Small intestine (tissue), 7 donors: ENCODE measurements at regions not wholly inside any gene's neighbourhood (a gene's known extent, or its start where the extent isn't known, plus 50 kb on each side); places are given as distances from the start of the nearest gene placed in this dataset.

ENCODE experiments used
- DNase-seq, 2 donors: peaks; one replicate each; pipeline versions ENCODE4 v3.0.0 to v3.0.0-alpha.2; 2013
- FAIRE-seq: peaks from 2 replicates; lab custom pipeline; 2012; peaks lifted over from hg19 to GRCh38; lab: Jason Lieb, UNC
- H3K27ac ChIP-seq, 3 donors: one replicate each; pipeline ENCODE4 v1.5.1; 2013; ENCODE audit warnings: low read length in 2 of 3, mild to moderate bottlenecking in 2 of 3, control low read depth in 1 of 3, inconsistent platforms in 1 of 3, low read depth in 1 of 3, moderate library complexity in 1 of 3
- H3K27me3 ChIP-seq, 3 donors: one replicate each; pipeline ENCODE4 v1.6.1; 2013; ENCODE audit warnings: low read length in 3 of 3, inconsistent platforms in 1 of 3; ENCODE audit not compliant: control insufficient read depth in 3 of 3, insufficient read depth in 3 of 3
- H3K36me3 ChIP-seq, 3 donors: one replicate each; pipeline ENCODE4 v1.6.1; 2013; ENCODE audit warnings: low read length in 3 of 3, inconsistent platforms in 1 of 3, low read depth in 1 of 3, mild to moderate bottlenecking in 1 of 3, moderate library complexity in 1 of 3; ENCODE audit not compliant: control insufficient read depth in 3 of 3, insufficient read depth in 2 of 3
- H3K4me1 ChIP-seq, 3 donors: one replicate each; pipeline ENCODE4 v1.6.1; 2013; ENCODE audit warnings: low read length in 2 of 3, inconsistent platforms in 1 of 3, low read depth in 1 of 3, mild to moderate bottlenecking in 1 of 3, moderate library complexity in 1 of 3; ENCODE audit not compliant: control insufficient read depth in 3 of 3, insufficient read depth in 2 of 3
- H3K4me3 ChIP-seq, 3 donors: one replicate each; pipeline ENCODE4 v1.5.1; 2013; ENCODE audit warnings: low read length in 3 of 3, control low read depth in 1 of 3, inconsistent platforms in 1 of 3, low read depth in 1 of 3, mild to moderate bottlenecking in 1 of 3, moderate library complexity in 1 of 3
- H3K9me3 ChIP-seq, 2 donors: one replicate each; pipeline ENCODE4 v1.6.1; 2013; ENCODE audit warnings: low read depth in 1 of 2, low read length in 1 of 2; ENCODE audit not compliant: control insufficient read depth in 2 of 2, insufficient read depth in 1 of 2
- WGBS, 3 donors: extraction: QIAGEN DNeasy Blood & Tissue Kit; methylation state at CpG; one replicate each; pipeline ENCODE4 v1.1.7; 2013; 5-methylcytosine and 5-hydroxymethylcytosine counted together
- donor health status: healthy with polysubstance abuse.
- donor health status: control.
- donor health status: control.
- donor health status: Bipolar disorder and iron deficiency.
- donor health status: healthy.

DNA sequence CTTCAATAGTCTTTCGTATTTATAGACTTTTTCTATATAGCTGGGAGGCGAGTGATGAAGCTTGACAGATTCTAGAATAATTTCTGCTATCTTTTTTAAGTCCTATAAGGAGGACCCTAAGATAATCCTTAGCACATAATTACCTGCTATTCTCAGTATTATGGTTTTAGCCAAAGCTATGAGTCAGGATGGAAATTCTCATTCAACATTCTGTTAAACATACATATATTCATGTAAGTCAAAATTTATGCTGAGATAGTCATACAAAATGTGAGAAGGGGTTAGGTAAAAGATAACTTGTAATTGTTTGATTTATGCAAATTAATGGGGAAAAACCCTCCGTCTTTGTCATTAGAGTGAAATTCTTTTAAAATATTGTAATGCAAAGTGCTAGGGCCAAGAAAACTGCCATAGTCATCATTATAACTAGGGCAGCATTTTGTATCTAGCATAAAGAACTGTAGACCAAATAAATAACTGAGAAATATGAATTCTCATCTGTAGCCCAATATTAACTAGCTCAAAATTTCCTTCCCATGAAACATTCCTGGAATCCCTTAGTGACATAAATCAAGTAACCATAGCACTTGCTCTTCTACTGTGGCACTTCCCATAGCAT lies 118.5 kb downstream of the MRPS30 start:
- Histone ChIP-seq H3K9me3 (no peaks in the 10 kb centered on the region), H3K36me3 (no peaks in the 10 kb centered on the region), H3K4me1 (no peaks in the 10 kb centered on the region), H3K27ac (no peak overlapping the region), H3K27me3 (no peaks in the 10 kb centered on the region), H3K4me3 (no peak overlapping the region)
- WGBS, 3 donors, result 76 to 80% (median 77%) methylated on average over 3 of the region's 3 CpGs
- FAIRE-seq (no peak), DNase-seq (no peak)

DNA sequence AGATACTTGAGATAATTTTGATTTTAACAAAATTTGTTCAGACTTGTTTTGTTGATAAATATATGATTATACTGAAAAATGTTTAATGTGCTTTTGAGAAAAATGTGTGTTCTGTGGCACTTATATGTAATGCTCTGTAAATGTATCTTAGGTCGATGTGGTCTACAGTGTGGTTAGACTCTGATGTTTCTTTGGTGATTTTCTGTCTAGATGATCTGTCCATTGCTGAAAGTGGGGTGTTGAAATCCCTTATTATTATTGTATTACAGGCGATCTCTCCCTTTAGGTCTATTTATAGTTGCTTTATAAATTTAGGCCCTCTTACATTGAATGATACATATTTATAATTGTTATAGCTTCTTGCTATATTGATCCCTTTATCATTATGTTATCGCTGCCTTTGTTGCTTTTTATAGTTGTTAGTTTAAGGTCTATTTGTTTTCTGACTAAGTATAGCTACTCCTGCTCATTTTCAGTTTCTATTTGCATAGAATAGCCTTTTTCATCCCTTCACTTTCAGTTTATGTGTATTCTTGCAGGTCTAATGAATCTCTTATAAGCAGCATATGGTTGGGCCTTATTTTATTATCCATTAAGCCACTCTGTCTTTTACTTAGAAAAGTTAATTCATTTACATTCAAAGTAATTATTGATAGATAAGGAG lies 124.3 kb downstream of the MRPS30 start:
- Histone ChIP-seq H3K27ac (no peak overlapping the region), H3K9me3 (peaks cover 0 to 12% of the 10 kb centered on the region in 2 donors), H3K36me3 (no peaks in the 10 kb centered on the region), H3K4me1 (no peaks in the 10 kb centered on the region), H3K27me3 (peaks cover 0 to 2% (median 0%) of the 10 kb centered on the region in 3 donors), H3K4me3 (no peak overlapping the region)
- 50 to 72% (median 55%) methylated on average over 3 of the region's 3 CpGs for WGBS, 3 donors
- no peak for FAIRE-seq
- DNase-seq, result no peak

DNA sequence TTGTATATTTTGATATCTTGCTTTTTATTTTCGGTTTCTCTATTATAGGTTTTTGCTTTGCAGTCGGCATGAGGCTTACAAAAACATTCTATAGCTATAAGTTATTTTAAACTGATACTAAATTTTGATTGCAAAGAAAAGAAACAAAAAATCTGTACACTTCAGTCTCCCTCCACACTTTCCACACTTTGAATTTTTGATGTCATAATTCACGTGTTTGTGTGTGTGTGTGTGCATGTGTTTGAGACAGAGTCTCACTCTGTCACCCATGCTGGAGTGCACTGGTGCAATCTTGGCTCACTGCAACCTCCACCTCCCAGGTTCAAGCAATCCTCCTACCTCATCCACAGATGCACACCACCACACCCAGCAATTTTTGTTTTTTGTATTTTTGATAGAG lies 124.9 kb downstream of the MRPS30 start:
- H3K4me1 ChIP-seq, result no peaks in the 10 kb centered on the region
- H3K27me3 ChIP-seq, result peaks cover 0 to 2% (median 0%) of the 10 kb centered on the region in 3 donors
- no peak overlapping the region for H3K27ac ChIP-seq
- no peak for DNase-seq
- WGBS, 3 donors, result 52 to 71% (median 59%) methylated on average over 3 of the region's 3 CpGs
- FAIRE-seq, result no peak
- no peak overlapping the region for H3K4me3 ChIP-seq
- peaks cover 0 to 12% of the 10 kb centered on the region in 2 donors for H3K9me3 ChIP-seq
- no peaks in the 10 kb centered on the region for H3K36me3 ChIP-seq

DNA sequence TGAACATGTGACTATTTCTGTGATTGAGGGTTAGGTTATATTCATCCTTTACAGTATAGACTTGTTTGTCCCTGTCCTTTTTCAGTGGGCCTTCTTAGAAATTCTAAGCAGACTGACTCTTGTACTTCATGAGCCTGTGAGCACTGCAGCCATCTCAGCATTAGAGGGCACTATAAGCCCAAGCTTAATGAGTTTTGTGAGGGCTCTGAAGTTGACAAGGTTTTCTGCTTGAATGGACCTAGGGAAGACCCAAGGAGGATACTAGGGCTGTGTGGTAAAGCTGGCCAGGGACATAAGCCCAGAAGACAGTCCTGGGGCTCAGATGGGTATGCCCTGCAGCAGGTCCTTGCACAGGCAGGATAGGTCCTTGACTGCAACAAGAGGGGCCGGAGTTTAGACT lies 126.5 kb downstream of the MRPS30 start:
- WGBS, 3 donors, result 76 to 93% (median 88%) methylated on average over 1 of the region's 1 CpG
- H3K27me3 ChIP-seq, result peaks cover 0 to 2% (median 0%) of the 10 kb centered on the region in 3 donors
- no peak overlapping the region for H3K27ac ChIP-seq
- H3K9me3 ChIP-seq, result peaks cover 0 to 12% of the 10 kb centered on the region in 2 donors
- H3K36me3 ChIP-seq, result no peaks in the 10 kb centered on the region
- no peak overlapping the region for H3K4me3 ChIP-seq
- FAIRE-seq (no peak), DNase-seq (no peak)
- H3K4me1 ChIP-seq, result no peaks in the 10 kb centered on the region

DNA sequence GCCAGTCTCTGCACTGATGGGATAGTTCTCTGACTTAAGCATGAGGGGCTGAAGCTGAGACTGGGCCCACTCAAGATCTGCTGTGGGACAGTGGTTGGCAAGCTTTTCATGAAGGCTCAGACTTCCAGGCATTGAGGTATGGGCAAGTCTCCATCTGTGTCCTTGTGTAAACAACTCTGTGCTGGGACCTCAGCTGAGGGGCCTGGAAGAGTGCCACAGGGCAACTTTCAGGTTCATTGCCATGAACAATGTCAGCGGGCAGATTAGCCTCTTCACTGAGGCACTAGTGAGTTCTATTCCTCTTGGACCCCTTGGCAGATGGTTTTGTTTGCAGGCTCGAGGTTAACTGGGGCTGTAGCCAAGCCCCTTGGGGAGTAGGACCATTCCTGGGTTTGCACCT lies 127.1 kb downstream of the MRPS30 start:
- Histone ChIP-seq H3K9me3 (peaks cover 0 to 12% of the 10 kb centered on the region in 2 donors), H3K4me1 (no peaks in the 10 kb centered on the region), H3K27me3 (peaks cover 0 to 2% (median 0%) of the 10 kb centered on the region in 3 donors), H3K36me3 (no peaks in the 10 kb centered on the region), H3K27ac (no peak overlapping the region), H3K4me3 (no peak overlapping the region)
- DNase-seq, result no peak
- 43 to 71% (median 51%) methylated on average over 2 of the region's 2 CpGs for WGBS, 3 donors
- no peak for FAIRE-seq

DNA sequence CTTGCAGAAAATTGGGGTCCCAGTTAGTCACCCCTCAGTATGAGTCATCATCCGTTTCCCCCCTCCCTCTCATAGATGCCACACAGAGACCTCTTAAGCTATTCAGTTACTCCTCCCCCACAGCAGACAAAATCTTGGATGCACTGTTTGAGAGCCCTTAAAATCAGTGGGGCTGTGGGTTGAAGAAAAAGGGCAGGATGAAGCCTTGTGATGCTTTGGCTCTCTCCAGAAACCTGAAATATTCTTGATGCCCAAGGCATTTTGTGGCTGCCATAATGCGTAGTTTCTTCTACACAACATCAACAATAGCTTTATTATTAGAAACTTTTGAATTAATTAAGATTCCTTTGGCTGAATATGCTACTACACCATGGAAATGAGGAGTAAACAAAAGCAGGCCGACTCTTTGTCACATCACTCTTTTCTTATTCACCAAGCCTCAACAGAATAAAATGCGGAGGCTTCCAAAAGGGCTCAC lies 133.8 kb downstream of the MRPS30 start:
- Histone ChIP-seq H3K4me1 (no peaks in the 10 kb centered on the region), H3K9me3 (no peaks in the 10 kb centered on the region), H3K36me3 (no peaks in the 10 kb centered on the region), H3K27me3 (no peaks in the 10 kb centered on the region), H3K4me3 (no peak overlapping the region), H3K27ac (no peak overlapping the region)
- 53 to 64% (median 54%) methylated on average over 4 of the region's 4 CpGs for WGBS, 3 donors
- DNase-seq, result no peak
- FAIRE-seq, result no peak

DNA sequence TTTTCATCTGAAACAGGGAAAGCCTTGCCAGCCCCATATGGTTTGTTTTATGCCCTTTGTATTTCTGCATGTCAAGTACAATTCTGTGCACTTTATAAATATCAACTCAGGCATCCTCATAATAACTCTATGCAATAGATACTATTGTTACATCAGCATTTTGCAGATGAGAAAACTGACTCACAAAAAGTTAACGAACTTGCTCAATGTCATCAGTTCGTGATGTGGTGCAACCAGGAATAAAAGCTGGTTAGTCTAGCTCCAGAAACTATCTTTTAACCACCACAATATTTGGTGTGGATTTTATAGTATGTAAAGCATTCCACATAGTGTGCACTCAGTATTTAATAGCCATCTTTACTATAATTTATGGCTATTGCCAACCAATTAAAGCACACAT lies 134.9 kb downstream of the MRPS30 start:
- no peaks in the 10 kb centered on the region for H3K27me3 ChIP-seq
- H3K27ac ChIP-seq, result no peak overlapping the region
- no peak for DNase-seq
- WGBS, 3 donors, result 74 to 92% (median 89%) methylated on average over 2 of the region's 2 CpGs
- no peaks in the 10 kb centered on the region for H3K9me3 ChIP-seq
- H3K4me1 ChIP-seq, result no peaks in the 10 kb centered on the region
- FAIRE-seq, result no peak
- no peak overlapping the region for H3K4me3 ChIP-seq
- H3K36me3 ChIP-seq, result no peaks in the 10 kb centered on the region

DNA sequence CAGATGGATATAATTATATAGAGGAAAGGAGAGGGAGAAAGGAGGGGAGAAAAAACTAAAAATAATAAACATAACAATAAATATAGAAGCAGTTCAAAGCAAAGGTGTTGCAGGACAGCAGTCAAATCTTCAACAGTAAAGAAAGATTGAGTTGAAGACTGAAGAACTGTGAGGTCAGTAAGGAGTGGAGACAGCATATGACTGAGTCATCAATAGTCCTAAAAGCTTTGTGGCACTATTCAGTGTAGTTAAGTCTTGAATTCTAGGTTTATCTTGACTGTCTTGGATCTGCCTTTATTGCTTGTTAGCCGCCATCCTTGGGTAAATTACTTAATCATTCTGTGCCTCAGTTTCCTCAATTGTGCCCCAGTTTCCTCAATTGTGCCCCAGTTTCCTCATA lies 137.0 kb downstream of the MRPS30 start:
- FAIRE-seq, result no peak
- H3K27me3 ChIP-seq, result no peaks in the 10 kb centered on the region

More for the DNA sequence above, 137.0 kb downstream of the MRPS30 start:
- 58 to 86% (median 78%) methylated on average over 1 of the region's 1 CpG for WGBS, 3 donors
- no peak overlapping the region for H3K27ac ChIP-seq
- H3K36me3 ChIP-seq, result no peaks in the 10 kb centered on the region
- H3K4me3 ChIP-seq, result no peak overlapping the region
- DNase-seq, result no peak
- H3K4me1 ChIP-seq, result no peaks in the 10 kb centered on the region
- no peaks in the 10 kb centered on the region for H3K9me3 ChIP-seq
